D721Med (cell line): ENCODE measurements at regions not wholly inside any gene's neighbourhood (a gene's known extent, or its start where the extent isn't known, plus 50 kb on each side); places are given as distances from the start of the nearest gene placed in this dataset.

Experiments
- DNase-seq: peaks from one replicate; pipeline ENCODE4 v3.0.0; 2011; ENCODE audit warnings: low spot score; ENCODE audit not compliant: insufficient read length
- FAIRE-seq: peaks from 2 replicates; lab custom pipeline; 2011; peaks lifted over from hg19 to GRCh38; lab: Jason Lieb, UNC
- TF ChIP-seq, protein P1 (sequence below): IDR thresholded peaks from 2 replicates; pipeline ENCODE4 v1.5.1; 2012; ENCODE audit warnings: mild to moderate bottlenecking, control low read depth; ENCODE audit not compliant: insufficient read depth; ENCODE audit errors: missing control alignments

DNA sequence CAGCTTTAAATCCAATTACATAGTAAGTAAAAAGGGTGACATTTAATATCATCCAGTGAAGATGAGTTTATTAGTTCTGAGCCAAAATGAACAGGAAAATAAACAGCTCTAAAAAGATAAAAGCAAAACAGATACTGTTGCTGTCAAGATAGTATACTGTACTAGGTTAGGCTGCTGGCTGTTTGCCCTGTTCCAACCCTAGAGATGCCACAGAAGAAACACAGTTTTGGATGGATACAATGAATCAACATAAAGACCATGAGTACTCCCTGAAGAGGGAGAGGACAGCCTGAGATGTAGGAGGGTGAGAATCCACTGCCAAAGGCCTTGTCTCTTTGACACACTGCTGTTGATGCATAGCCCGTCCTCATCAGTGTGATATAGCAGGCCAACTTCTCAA lies 1302.7 kb downstream of the EFNA5 start:
- no peak for FAIRE-seq
- TF ChIP-seq, protein P1, sequence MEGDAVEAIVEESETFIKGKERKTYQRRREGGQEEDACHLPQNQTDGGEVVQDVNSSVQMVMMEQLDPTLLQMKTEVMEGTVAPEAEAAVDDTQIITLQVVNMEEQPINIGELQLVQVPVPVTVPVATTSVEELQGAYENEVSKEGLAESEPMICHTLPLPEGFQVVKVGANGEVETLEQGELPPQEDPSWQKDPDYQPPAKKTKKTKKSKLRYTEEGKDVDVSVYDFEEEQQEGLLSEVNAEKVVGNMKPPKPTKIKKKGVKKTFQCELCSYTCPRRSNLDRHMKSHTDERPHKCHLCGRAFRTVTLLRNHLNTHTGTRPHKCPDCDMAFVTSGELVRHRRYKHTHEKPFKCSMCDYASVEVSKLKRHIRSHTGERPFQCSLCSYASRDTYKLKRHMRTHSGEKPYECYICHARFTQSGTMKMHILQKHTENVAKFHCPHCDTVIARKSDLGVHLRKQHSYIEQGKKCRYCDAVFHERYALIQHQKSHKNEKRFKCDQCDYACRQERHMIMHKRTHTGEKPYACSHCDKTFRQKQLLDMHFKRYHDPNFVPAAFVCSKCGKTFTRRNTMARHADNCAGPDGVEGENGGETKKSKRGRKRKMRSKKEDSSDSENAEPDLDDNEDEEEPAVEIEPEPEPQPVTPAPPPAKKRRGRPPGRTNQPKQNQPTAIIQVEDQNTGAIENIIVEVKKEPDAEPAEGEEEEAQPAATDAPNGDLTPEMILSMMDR = no peak
- DNase-seq = no peak

DNA sequence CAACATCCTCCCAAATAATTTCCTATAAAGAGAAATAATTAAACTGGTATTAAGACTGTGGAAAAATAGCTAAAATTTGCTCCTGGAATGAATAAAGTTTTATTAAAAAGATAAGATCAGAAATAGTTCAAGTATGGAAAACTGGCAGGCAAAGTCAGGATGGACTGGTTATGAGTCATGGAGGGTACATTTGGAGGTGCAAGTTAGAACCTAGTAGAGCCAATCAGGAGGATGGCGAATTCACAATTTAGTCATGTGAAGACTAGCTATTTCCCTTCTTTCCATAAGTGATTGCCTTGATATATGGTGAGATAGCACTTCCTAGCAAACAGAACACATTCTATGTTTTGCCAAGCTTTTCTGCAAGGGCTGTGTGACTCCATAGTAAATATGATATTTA lies 1303.5 kb downstream of the EFNA5 start:
- TF ChIP-seq, protein P1 = no peak
- FAIRE-seq = no peak

DNA sequence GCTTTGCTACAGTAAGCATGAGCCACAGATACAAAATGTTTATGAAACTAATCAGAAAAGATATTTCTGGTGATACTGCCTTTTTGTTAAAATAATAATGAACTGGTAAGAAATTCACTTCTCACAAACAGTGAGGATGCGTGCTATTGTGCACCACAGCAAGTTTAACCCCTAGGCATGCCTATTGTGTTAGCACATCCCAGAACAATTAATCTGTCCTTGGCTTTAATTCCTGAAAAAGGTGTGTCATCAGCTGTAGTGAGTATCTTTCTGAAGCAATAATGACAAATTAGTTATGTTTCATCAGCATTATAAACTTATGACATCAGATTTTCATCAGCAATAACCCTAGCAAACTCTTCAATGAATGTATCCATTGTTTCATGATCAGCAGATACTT lies 1307.2 kb downstream of the EFNA5 start:
- no peak for DNase-seq
- TF ChIP-seq, protein P1 = no peak
- no peak for FAIRE-seq

More for the DNA sequence above, 1303.5 kb downstream of the EFNA5 start:
- DNase-seq = no peak

DNA sequence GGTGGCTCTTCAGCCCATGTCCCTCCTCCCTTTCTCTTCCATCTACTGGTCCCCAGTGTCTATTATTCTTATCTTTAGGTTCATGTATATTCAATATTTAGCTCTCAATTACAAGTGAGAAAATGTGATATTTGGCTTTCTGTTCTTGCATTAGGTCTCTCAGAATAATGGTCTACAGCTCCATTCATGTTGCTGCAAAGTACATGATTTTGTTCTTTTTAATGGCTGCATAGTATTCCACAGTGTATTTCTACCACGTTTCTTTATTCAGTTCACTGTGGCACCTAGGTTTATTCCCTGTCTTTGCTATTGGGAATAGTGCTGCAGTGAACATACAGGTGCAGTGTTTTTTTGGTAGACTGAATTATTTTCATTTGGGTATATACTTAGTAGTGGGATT lies 1308.8 kb downstream of the EFNA5 start:
- no peak for FAIRE-seq
- TF ChIP-seq, protein P1 = no peak
- DNase-seq = no peak

DNA sequence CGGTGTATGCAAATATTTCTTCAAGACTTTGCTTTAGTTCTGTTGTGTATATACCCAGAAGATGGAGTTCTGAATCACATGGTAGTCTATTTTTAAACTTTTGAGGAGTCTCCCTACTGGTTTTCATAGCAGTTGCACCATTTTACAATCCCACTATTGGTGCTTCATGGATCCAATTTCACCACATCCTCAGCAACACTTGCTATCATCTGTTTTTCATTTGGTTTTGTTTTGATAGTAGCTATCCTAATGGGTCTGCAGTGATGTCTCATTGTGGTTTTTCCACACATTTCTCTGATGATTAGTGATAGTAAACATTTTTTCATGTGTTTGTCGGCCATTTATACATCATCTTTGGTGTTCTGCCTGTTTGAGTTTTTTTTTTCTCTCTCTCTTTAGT lies 1339.3 kb downstream of the EFNA5 start:
- DNase-seq (no peak), FAIRE-seq (no peak)
- TF ChIP-seq, protein P1 = no peak

DNA sequence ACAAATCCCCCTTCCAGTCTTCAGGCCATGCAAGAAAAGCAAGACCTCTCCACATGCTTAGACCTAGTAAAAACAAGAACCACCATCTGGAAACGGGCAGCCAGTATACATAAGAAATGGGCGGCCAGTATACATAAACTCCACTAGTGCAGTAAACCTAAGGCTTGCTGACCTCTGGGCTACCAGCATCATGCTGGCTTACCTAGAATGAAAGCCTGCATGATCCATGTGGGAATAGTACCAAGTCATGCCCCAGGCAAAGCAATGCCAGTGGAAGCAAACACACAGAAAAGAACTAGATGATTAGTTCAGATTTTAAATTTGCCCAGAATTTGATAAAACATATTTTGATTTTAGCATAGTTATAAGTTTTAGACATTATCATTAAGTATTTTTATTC lies 1346.4 kb downstream of the EFNA5 start:
- FAIRE-seq (no peak), DNase-seq (no peak)
- TF ChIP-seq, protein P1 = no peak

DNA sequence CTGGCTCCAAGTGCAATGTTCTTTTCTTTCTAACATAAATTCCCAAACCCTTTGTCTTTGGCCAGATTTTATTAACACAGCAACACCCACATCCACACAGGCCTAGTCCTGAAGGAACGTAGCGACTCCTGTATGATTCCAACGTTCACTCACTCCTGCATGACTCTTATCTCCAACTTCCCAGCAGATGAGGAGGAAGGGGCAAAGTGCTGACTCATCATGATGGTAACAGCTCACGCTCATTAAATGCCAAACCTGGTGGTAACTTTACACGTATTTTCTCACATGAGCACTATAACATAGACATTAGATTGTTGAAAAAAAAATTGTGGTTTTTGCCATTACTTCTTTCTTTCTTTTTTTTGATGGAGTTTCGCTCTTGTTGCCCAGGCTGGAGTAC lies 1349.5 kb downstream of the EFNA5 start:
- TF ChIP-seq, protein P1 = no peak
- FAIRE-seq = no peak

More for the DNA sequence above, 1349.5 kb downstream of the EFNA5 start:
- DNase-seq = no peak
